Inflammatory macrophage treated with lipopolysaccharide for 4 hours (primary cell): ENCODE measurements at regions not wholly inside any gene's neighbourhood (a gene's known extent, or its start where the extent isn't known, plus 50 kb on each side); places are given as distances from the start of the nearest gene placed in this dataset.

ENCODE experiments used
- DNase-seq: peaks from one replicate; pipeline ENCODE4 v3.0.0-alpha.2; 2020

- DNase-seq, result no peak
These were observed 95.2 kb upstream of the IQSEC1 start for GRCh38 chr3:13168391-13168790.

GRCh38 chr3:13167829-13168228 is 94.6 kb upstream of the IQSEC1 start:
- no peak for DNase-seq

- no peak for DNase-seq
These were observed 94.0 kb upstream of the IQSEC1 start for GRCh38 chr3:13167064-13167743.

DNA sequence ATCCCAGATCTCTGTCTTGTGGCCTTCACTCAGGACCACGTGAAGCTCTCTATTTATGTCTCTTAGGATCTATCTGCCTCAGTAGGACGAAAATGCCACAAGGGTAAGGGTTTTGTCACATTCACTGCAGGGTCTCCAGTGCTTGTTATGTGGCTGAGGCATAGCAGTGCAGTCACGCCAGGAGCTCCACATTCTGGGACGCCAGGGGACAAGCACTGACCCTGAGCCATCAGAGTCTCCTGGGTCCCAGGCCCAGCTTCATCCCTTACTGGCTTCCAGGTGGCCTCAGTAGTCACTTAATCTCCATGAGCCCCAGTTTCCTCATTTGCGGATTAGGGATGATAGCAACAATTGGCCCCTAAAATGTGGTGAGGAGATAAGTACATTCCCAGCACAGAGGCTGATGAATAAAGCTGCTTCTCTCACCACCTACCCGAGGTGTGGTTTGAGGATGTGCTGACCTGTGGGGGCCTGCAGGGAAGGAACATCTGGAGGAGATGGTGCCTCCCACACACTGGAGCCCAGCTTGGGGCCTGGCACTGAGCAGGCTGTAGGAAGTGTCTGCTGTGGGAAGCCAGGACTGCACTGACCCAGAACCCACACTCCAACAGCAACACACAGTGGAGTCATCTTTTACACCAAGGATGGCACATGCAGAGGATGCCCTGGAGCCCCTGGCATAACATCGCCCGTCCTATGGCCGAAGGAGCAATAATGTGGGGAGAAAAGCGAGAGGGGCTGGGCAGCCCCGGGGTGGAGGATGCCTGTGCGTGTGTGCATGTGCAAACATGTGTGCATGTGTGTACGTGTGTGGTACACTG is 93.2 kb upstream of the IQSEC1 start:
- DNase-seq, result no peak

- no peak for DNase-seq
These were observed 92.3 kb upstream of the IQSEC1 start for GRCh38 chr3:13165576-13165975.

DNA sequence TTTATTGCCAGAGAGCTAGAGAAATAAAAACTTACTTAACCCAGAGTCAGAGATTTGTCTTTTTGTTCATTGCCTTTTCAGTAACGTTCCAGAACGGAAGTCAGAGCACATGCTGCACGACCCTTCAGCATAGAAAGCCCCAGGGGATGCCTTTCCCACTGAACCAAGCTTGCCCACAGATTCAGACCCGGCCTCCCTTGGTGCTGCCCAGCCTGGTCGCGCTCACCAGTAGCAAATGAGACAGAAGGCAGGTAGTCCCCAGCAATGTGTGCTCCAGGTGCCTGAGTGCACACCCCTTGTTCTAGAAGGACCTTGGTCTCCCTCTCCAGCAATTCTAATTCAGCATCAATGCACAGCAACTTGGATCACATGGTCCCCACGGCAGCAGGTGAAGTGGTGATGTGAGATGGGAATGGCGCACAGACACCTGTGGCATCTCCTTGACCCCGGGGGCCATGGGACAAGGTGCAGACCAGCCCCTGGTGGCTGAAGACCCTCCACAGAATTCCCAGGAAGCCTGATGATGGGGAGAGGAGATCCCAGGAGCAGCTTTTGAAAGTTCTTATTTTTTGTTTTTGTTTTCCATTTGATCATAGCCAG is 91.8 kb upstream of the IQSEC1 start:
- DNase-seq, result no peak

DNA sequence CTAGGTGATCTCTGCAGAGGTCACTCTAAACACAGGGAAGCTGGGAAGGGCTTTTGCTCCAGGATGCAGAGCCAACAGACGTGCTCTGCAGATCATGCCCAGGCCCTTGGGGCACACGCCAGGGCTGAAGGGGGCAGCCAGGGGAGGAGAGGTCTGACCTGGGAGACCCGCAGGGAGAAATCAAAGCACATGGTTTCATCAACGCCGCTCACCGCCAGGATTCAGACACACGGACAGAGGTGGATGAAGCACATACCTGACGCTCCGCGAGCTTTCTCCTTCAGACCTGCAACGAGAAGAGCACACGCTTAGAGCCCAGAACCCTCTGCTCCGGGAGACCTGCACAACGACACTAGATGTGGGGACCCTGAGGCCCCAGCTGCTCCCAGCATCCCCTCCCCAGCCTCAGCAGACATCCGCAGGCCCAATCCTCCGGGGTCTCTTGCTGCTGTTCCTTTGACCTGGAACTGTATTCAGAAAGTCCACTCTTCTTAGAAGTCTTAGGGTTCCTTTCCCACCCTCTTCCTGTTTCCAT is 90.7 kb upstream of the IQSEC1 start:
- no peak for DNase-seq

DNA sequence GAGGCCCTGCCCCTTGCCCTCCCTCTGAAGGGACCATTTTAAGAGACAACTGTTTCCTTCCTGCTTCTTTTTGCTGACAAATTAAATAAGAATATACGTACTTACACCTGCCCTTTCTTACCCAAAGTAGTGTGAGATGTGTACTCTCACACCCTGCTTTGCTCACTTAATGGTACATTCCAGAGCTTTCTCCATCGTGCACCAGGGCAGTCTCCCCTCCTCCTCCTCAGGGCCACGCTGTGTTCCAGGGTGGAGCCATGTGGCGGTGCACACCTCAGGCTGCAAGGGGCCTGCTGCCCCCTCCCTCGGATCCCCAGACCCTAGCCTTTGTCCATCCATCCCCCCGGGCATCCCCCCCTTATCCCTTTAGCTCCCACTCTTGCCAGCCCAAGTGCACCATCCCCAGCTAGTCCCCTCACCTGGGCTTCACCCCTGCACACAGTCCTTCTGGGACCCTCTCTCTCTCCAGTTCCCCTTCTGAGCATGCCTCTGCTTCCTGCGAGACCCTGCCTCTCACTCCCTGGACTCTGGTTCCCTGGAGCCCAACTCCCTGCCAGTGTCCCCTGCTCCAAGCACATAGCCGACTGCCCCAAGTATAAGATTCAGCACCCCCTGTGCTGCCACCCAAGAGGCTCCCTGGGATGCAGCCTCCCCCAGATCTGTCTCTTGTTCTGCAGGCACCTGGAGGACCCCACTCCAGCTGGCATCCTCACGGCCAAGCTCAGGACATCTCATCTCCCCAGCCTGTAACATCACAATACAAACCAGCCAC is 89.5 kb upstream of the IQSEC1 start:
- DNase-seq, result no peak

GRCh38 chr3:13161771-13162535 is 88.7 kb upstream of the IQSEC1 start:
- no peak for DNase-seq

GRCh38 chr3:13161021-13161759 is 88.0 kb upstream of the IQSEC1 start:
- no peak for DNase-seq

- no peak for DNase-seq
These were observed 87.4 kb upstream of the IQSEC1 start for GRCh38 chr3:13160619-13161018.

DNA sequence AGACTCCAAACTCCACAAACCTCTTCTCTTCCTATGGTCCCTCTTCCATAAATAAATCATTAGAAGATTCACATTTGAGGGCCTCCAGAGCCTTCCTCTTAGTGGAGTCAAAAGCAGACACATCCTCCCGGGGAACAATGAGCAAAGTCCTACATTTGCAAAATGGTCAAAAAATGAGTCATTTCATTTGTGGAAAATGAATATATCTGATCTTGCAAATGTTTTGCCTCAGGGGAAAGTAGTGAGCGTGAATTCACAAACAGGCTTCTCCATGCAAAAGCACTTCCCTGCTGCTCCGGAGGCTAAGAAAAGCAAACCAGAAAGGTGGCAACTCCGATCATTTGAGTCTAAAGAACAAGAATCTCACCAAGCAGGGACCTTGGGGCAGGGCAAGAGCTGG is 86.7 kb upstream of the IQSEC1 start:
- DNase-seq, result no peak

GRCh38 chr3:13158871-13159270 is 85.6 kb upstream of the IQSEC1 start:
- no peak for DNase-seq

- DNase-seq, result no peak
These were observed 85.2 kb upstream of the IQSEC1 start for GRCh38 chr3:13158408-13158807.

GRCh38 chr3:13157986-13158385 is 84.8 kb upstream of the IQSEC1 start:
- DNase-seq, result no peak

DNA sequence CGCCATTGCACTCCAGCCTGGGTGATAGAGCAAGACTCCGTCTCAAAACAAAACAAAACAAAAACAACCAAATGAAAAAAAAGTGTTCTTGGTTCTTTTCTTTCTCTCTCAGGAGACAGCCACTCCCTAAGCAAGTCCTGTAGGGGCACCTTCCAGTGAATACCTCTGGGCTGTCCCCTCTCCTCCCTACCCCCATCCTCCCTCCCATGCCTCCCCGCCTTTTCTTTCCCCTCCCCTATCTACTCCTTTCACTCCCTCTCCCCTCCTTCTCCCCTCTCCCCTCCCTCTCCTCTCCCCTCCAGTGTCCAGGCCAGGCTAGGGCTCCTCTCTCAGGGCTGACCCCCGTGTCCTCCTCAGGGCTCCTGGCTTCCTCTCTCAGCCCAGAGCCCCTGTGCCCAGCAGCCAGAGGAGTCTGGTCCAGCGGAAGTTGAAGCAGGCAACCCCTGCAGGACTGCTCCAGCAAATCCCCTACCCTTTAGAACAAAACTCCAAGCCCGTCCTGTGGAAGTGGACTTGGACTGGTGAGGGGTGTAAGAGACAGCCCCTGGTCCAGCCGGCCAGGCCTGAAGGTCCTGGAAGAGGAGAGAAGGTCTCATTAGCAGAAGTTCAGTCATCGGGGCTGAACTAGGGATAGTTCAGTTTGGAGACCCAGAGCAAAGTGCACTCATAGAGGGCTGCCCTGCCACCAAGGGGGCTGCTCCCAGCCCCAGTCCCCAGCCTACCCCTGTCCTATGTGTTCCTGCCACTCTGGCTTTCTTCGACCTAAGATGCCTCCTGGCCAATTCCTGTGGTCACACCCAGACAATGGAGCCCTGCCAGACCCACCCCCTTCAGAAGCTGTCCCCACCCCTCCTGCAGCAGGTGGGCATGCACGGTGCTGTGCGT is 79.8 kb upstream of the IQSEC1 start:
- DNase-seq, result no peak

DNA sequence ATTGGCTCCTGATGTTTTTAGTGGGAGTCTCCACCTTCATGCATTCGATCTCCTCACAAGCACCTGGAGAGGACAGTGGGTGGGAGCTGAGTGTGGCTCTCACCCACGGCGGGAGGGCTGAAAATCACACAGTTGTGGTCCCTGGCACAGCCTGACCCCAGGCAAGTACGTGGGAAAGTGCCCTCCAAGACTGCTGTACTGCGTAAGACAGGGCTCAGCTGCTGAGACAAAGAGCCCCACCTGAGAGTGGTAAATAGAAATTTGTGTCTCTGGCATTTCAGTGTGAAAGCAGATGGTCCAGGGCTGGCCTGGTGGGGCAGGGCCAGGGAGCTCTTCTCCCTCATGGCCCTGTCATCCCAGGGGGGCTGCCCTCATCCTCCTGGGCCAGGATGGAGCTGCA is 77.4 kb upstream of the IQSEC1 start:
- DNase-seq, result no peak

DNA sequence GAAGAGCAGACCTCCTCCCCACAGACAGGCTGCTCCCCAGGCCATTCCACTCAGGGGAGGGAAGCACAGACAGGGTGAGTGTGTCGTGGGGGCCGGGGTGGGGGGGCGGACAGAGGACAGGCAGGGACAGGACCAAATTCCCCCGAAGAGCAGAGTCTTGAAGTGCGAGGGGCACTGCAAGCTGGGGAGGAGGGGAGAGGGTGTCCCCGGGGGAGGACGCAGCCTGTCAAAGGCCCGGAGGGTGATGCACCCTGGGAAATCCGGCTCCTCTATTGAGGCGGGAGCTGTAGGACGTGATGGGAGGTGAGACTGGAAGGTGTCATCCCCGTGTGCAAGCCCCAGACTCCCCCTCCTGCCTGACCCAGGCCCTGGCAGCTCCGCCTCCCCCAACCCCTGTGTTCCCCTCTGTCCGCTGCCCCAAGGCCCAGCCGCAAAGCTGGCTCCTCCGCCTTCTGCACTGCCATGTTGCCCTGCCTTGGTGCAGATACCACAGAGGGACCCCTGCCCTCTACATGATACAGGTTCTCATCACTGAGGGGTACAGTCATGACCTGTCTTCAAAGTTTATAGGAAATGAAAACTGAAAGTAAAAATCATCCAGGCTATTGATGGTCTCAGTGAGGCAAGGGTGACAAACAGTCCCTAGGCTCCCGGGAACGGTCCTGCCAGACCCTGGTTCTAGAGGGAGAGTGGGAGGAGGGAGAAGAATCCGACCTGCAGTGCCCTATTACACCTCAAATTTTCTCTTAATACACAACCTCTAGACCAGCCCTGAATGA is 76.3 kb upstream of the IQSEC1 start:
- DNase-seq, result peak; percentile 13

GRCh38 chr3:13148561-13149329 is 75.5 kb upstream of the IQSEC1 start:
- no peak for DNase-seq
